ENCODE measurements at regions not wholly inside any gene's neighbourhood (a gene's known extent, or its start where the extent isn't known, plus 50 kb on each side); places are given as distances from the start of the nearest gene placed in this dataset.

- Histone ChIP-seq H3K4me3 (no peak overlapping the region), H3K4me1 (ENCODE audit: control insufficient read depth, insufficient read depth, low read length) (no peaks in the 10 kb centered on the region), H3K9ac (ENCODE audit: control insufficient read depth, insufficient read depth, low read length) (no peak overlapping the region), H3K27ac (ENCODE audit: control insufficient read depth, insufficient read depth) (no peak overlapping the region), H3K4me2 (ENCODE audit: control insufficient read depth, insufficient read depth) (no peak overlapping the region), H2AFZ (ENCODE audit: control insufficient read depth, low read depth, low read length) (no peak overlapping the region), H3K9me3 (replicated peaks; ENCODE audit: control insufficient read depth, insufficient read depth, low read length) (no peaks in the 10 kb centered on the region; the same call in 2 of the 3 replicates), H4K20me1 (ENCODE audit: control insufficient read depth, insufficient read depth) (no peaks in the 10 kb centered on the region), H3K27me3 (replicated peaks in 1 of 2; ENCODE audit: control insufficient read depth in 2 of 2, insufficient read depth in 2 of 2, low read length in 1 of 2) (0 out of 4 replicates have a peak, but pooled peaks cover 0 to 2% of the 10 kb centered on the region in 2 experiments), H3K79me2 (ENCODE audit: control insufficient read depth, insufficient read depth, low read length) (no peaks in the 10 kb centered on the region), H3K36me3 (ENCODE audit: control insufficient read depth in 2 of 2, insufficient read depth in 2 of 2, low read length in 1 of 2) (no peaks in the 10 kb centered on the region)
- FAIRE-seq (peak; percentile 27), DNase-seq (ENCODE audit: low read depth, low spot score) (no peak), ATAC-seq (no peak)
- intact Hi-C loops (cut with micrococcal nuclease; ENCODE audit: unreplicated experiment) (no loop called here), in situ Hi-C loops (cut with MboI) (no loop called here)
- ChIA-PET SMC1A (ENCODE audit: uncharacterized antibody, unreplicated experiment) (no interaction called here), RAD21 (ENCODE audit: unreplicated experiment) (no interaction called here), POLR2A (no interaction called here), CTCF (no interaction called here)
- WGBS (ENCODE audit: insufficient coverage, insufficient replicate concordance, low lambda C conversion rate, missing lambda C conversion rate) = 96% methylated on average over 1 of the region's 1 CpG
- BruUV-seq (replicated peaks) = no TSS peak
- no peak for TF ChIP-seq MLLT1 (IDR thresholded peaks at IDR 0.05)
- no peak for TF ChIP-seq POLR2A (IDR thresholded peaks at IDR 0.05; ENCODE audit: low read depth, low read length)
- no peak for TF ChIP-seq CEBPB (IDR thresholded peaks at IDR 0.05; ENCODE audit: borderline replicate concordance in 1 of 2, low read depth in 2 of 2, low read length in 2 of 2)
- TF ChIP-seq FOS (IDR thresholded peaks at IDR 0.05; ENCODE audit: borderline replicate concordance, extremely low read depth, insufficient read length) = no peak
- no peak for TF ChIP-seq BACH1 (IDR thresholded peaks at IDR 0.05; ENCODE audit: borderline replicate concordance)
- TF ChIP-seq BMI1 (IDR thresholded peaks at IDR 0.05; ENCODE audit: borderline replicate concordance) = no peak
- no peak for TF ChIP-seq ZBED1 (IDR thresholded peaks at IDR 0.05; ENCODE audit: borderline replicate concordance)
- TF ChIP-seq NFIC (IDR thresholded peaks at IDR 0.05; ENCODE audit: low read depth, low read length) = no peak
- TF ChIP-seq MTA3 (IDR thresholded peaks at IDR 0.05; ENCODE audit: borderline replicate concordance, low read length) = no peak
- no peak for TF ChIP-seq SUZ12 (IDR thresholded peaks at IDR 0.05; ENCODE audit: unreplicated experiment)
- TF ChIP-seq CREB1 (IDR thresholded peaks at IDR 0.05; ENCODE audit: low read depth) = no peak
- TF ChIP-seq MYC (IDR thresholded peaks at IDR 0.05; ENCODE audit: insufficient read depth, insufficient read length, insufficient replicate concordance, low read length, severe bottlenecking) = no peak
- TF ChIP-seq PBX3 (IDR thresholded peaks at IDR 0.05; ENCODE audit: insufficient replicate concordance, low read depth, low read length) = no peak
- no peak for TF ChIP-seq BRCA1 (IDR thresholded peaks at IDR 0.05; ENCODE audit: low read depth, low read length)
Measured at GRCh38 chr2:203645831-203646230, 60.6 kb upstream of the CD28 start.

All from GM12878 (cell line).